ENCODE measurements at regions not wholly inside any gene's neighbourhood (a gene's known extent, or its start where the extent isn't known, plus 50 kb on each side); places are given as distances from the start of the nearest gene placed in this dataset.
A peak's percentile ranks its signal among the peaks of the same experiment; 100 is the strongest.

DNA sequence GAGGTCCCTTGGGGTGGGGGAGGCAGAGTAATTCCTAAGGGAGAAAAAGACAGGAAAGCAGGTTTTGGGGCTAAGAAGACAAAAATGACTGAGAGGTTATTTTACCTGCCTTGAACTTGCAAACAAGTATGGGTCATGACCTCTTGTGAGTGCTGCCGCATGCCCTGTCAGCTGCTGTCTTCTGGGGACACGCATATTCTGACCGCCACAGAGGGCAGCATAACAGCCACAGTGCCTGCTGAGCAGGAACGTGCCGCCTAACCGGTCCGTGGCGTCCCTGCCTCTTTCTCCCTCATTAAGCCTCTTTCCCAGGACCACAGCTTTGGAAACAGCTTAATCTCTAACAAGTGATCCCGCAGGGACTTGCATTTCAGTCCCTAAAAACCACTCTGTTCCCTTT, 51.3 kb upstream of the KCNA1 start:
- TF ChIP-seq, protein P1, sequence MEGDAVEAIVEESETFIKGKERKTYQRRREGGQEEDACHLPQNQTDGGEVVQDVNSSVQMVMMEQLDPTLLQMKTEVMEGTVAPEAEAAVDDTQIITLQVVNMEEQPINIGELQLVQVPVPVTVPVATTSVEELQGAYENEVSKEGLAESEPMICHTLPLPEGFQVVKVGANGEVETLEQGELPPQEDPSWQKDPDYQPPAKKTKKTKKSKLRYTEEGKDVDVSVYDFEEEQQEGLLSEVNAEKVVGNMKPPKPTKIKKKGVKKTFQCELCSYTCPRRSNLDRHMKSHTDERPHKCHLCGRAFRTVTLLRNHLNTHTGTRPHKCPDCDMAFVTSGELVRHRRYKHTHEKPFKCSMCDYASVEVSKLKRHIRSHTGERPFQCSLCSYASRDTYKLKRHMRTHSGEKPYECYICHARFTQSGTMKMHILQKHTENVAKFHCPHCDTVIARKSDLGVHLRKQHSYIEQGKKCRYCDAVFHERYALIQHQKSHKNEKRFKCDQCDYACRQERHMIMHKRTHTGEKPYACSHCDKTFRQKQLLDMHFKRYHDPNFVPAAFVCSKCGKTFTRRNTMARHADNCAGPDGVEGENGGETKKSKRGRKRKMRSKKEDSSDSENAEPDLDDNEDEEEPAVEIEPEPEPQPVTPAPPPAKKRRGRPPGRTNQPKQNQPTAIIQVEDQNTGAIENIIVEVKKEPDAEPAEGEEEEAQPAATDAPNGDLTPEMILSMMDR (conservative IDR thresholded peaks at IDR 0.05; ENCODE audit: low read length), result no peak
- no peak for TF ChIP-seq EZH2phosphoT487 (IDR thresholded peaks at IDR 0.05; ENCODE audit: borderline replicate concordance)
- no peaks in the 10 kb centered on the region for H3K79me2 ChIP-seq (ENCODE audit: insufficient read depth, low read length)
- H3K9ac ChIP-seq (ENCODE audit: low read depth, low read length, poor library complexity, severe bottlenecking), result peak overlapping the region; percentile 27
- H3K9me3 ChIP-seq (ENCODE audit: insufficient read depth, low read depth, low read length), result no peaks in the 10 kb centered on the region
- peak overlapping the region; percentile 58 for H3K4me2 ChIP-seq (ENCODE audit: low read depth, low read length, poor library complexity, severe bottlenecking)
- no peaks in the 10 kb centered on the region for H3F3A ChIP-seq (ENCODE audit: low read depth)
- H3K9me2 ChIP-seq (replicated peaks; ENCODE audit: low read depth, low read length), result no peaks in the 10 kb centered on the region
- H3K27me3 ChIP-seq (ENCODE audit: insufficient read depth, low read length, poor library complexity, severe bottlenecking), result no peaks in the 10 kb centered on the region
- H4K20me1 ChIP-seq (ENCODE audit: insufficient read depth, low read length, poor library complexity, severe bottlenecking), result no peaks in the 10 kb centered on the region
- peaks cover 20% of the 10 kb centered on the region for H3K4me1 ChIP-seq (ENCODE audit: insufficient read depth, low read length, poor library complexity, severe bottlenecking)
- H3K4me3 ChIP-seq (ENCODE audit: low read length, poor library complexity, severe bottlenecking), result peak overlapping the region; percentile 59
- peak overlapping the region; percentile 79 for H2AFZ ChIP-seq (ENCODE audit: low read length)
- no peaks in the 10 kb centered on the region for H3K36me3 ChIP-seq (ENCODE audit: insufficient read depth, low read length)

DNA sequence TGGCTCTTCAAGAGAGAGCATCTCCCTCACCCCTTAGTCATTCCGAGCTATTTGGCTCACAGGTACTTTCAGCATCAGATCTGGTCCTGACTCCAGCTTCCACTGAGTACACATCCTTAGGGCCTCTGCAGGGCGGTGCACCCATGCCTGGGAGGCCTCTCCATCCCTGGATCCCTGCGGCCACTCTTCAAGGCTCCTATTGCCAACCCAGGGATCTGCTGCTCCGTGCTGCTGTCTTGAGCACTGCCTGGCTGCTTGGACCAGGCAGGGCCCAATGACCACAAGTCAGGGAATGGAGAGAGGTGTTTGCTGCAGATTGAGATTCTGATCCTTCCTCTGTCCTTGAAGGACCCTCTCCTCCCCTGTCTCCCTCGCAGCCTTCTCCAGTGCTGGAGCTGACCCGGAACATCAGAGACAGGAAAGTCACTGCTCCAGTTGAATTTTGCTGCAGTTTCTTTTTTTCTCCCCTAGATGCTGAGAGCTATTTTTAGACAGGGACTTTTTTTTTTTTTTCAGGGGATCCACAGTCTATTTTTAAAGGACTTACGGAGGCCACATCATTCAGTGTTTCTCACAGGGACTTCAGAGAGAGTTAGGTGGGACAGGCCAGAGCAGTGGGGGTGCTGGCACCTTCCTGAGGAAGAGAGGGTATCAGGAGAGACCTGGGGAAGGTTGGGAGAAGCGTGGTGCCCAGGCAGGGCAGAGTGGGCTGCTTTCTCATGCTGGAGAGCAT, 50.1 kb upstream of the KCNA1 start:
- Histone ChIP-seq H3K4me3 (ENCODE audit: low read length, poor library complexity, severe bottlenecking) (no peak overlapping the region), H4K20me1 (ENCODE audit: insufficient read depth, low read length, poor library complexity, severe bottlenecking) (no peaks in the 10 kb centered on the region), H3K4me1 (ENCODE audit: insufficient read depth, low read length, poor library complexity, severe bottlenecking) (peaks cover 20% of the 10 kb centered on the region), H3F3A (ENCODE audit: low read depth) (no peaks in the 10 kb centered on the region), H2AFZ (ENCODE audit: low read length) (no peak overlapping the region), H3K9me2 (replicated peaks; ENCODE audit: low read depth, low read length) (no peaks in the 10 kb centered on the region), H3K36me3 (ENCODE audit: insufficient read depth, low read length) (no peaks in the 10 kb centered on the region), H3K4me2 (ENCODE audit: low read depth, low read length, poor library complexity, severe bottlenecking) (no peak overlapping the region), H3K79me2 (ENCODE audit: insufficient read depth, low read length) (no peaks in the 10 kb centered on the region), H3K9ac (ENCODE audit: low read depth, low read length, poor library complexity, severe bottlenecking) (no peak overlapping the region), H3K9me3 (ENCODE audit: insufficient read depth, low read depth, low read length) (no peaks in the 10 kb centered on the region), H3K27me3 (ENCODE audit: insufficient read depth, low read length, poor library complexity, severe bottlenecking) (no peaks in the 10 kb centered on the region)
- TF ChIP-seq, protein P1 (conservative IDR thresholded peaks at IDR 0.05; ENCODE audit: low read length), result no peak
- TF ChIP-seq EZH2phosphoT487 (IDR thresholded peaks at IDR 0.05; ENCODE audit: borderline replicate concordance), result no peak
